Fibroblast of villous mesenchyme (primary cell): ENCODE measurements at regions not wholly inside any gene's neighbourhood (a gene's known extent, or its start where the extent isn't known, plus 50 kb on each side); places are given as distances from the start of the nearest gene placed in this dataset.

Source experiments
- DNase-seq: peaks from one replicate; pipeline ENCODE4 v3.0.0-alpha.2; 2010; ENCODE audit warnings: low read depth
- H3K4me3 ChIP-seq: 2 replicates; pipeline ENCODE4 v1.5.1; 2011; ENCODE audit warnings: low read depth, mild to moderate bottlenecking, low read length
- TF ChIP-seq, protein P1 (sequence below): IDR thresholded peaks from 2 replicates; pipeline ENCODE4 v1.5.1; 2012; ENCODE audit warnings: low read depth, mild to moderate bottlenecking, low read length; ENCODE audit not compliant: insufficient read depth

DNA sequence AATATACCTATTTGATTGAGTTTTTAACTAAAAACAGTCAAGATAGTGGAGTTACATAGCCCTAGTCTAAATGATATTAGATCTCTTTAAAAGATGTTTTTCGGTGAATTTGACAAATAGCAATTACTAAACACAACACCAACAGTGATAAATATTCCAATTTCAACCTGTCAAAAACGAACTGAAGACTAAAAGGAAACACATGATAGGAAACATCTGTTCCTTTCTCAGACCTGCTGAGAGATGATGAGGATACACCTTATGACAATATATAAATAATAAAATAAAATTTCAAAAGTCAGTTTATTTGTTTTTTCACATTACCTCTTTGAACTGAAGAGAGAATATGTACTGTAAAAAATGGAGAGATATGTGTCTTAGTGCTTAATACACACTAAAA is 232.7 kb downstream of the RASSF9 start:
- TF ChIP-seq, protein P1, sequence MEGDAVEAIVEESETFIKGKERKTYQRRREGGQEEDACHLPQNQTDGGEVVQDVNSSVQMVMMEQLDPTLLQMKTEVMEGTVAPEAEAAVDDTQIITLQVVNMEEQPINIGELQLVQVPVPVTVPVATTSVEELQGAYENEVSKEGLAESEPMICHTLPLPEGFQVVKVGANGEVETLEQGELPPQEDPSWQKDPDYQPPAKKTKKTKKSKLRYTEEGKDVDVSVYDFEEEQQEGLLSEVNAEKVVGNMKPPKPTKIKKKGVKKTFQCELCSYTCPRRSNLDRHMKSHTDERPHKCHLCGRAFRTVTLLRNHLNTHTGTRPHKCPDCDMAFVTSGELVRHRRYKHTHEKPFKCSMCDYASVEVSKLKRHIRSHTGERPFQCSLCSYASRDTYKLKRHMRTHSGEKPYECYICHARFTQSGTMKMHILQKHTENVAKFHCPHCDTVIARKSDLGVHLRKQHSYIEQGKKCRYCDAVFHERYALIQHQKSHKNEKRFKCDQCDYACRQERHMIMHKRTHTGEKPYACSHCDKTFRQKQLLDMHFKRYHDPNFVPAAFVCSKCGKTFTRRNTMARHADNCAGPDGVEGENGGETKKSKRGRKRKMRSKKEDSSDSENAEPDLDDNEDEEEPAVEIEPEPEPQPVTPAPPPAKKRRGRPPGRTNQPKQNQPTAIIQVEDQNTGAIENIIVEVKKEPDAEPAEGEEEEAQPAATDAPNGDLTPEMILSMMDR, result no peak
- no peak for DNase-seq
- no peak overlapping the region for H3K4me3 ChIP-seq

DNA sequence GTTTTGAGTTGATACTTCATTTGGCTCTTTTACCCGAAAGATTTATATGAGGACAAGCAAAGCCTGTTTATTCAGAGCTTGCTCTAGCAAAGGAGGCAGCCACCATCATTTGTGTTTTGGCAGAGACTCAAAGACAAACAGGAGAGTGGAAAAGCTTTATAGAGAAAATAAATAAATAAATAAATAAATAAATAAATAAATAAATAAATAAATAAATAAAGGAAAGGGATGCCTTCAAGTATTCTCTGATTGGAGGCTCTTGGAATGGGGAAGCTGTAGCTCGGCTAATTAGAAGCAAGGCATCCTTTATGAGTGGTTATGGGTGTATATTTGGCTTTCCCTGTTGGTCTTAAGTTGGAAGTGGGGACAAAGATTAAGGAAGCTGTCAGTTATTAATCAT is 229.8 kb downstream of the RASSF9 start:
- DNase-seq, result no peak
- H3K4me3 ChIP-seq, result no peak overlapping the region
- TF ChIP-seq, protein P1, result no peak

DNA sequence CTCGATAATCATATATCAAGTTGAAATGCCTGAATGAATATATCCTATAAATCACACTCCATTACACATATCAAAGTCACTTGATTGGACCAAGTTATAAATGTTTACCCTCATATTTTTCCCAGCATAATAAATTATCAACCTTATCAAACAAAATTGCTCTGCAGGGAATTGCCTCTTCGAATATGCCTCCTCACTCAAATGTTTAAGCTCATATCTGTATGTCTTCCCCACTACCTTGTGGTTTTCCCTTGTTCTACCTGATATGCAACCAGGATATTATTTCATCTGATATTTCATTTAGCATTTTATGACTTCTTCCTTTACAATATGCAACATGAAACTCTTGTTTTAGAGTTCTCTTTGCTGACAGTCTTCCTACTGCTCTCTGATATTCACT is 226.4 kb downstream of the RASSF9 start:
- DNase-seq, result no peak
- TF ChIP-seq, protein P1, result no peak
- no peak overlapping the region for H3K4me3 ChIP-seq

GRCh38 chr12:85610194-85610593 is 226.0 kb downstream of the RASSF9 start:
- H3K4me3 ChIP-seq, result no peak overlapping the region
- no peak for DNase-seq
- TF ChIP-seq, protein P1, result no peak

- H3K4me3 ChIP-seq, result no peak overlapping the region
- TF ChIP-seq, protein P1, result no peak
- DNase-seq, result no peak
These were observed 220.0 kb downstream of the RASSF9 start for GRCh38 chr12:85616201-85616600.

GRCh38 chr12:85617307-85618091 is 218.7 kb downstream of the RASSF9 start:
- DNase-seq, result no peak
- H3K4me3 ChIP-seq, result no peak overlapping the region
- TF ChIP-seq, protein P1, result no peak

- DNase-seq, result no peak
- TF ChIP-seq, protein P1, result no peak
- no peak overlapping the region for H3K4me3 ChIP-seq
These were observed 215.2 kb downstream of the RASSF9 start for GRCh38 chr12:85621041-85621440.
